GM20000 (cell line): ENCODE measurements at regions not wholly inside any gene's neighbourhood (a gene's known extent, or its start where the extent isn't known, plus 50 kb on each side); places are given as distances from the start of the nearest gene placed in this dataset.

ENCODE experiments used
- DNase-seq: peaks from one replicate; pipeline ENCODE4 v3.0.0; 2012; ENCODE audit warnings: low spot score
- TF ChIP-seq, protein P1 (sequence below): IDR thresholded peaks from 2 replicates; pipeline ENCODE4 v1.5.1; 2012; ENCODE audit warnings: mild to moderate bottlenecking, control low read depth; ENCODE audit errors: extremely low read depth, missing control alignments

DNA sequence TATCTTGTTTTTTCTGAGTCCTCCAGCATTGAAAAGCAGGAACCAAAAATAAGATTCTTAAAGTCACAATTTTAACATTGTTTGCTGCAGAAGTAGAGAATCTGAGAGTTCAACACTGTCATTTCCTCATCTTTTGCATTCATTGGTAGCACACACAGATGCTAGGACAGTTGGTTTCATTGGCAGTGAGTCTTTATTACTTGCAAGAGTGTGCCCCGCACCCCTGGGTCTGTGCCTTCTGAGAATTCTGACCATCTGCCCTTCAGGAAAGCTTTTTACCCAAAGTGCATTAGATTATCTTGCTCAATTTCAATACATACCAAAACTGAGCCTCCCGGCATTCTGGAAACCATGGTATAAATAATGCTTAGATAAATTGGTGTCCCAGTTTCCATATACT lies 247.7 kb upstream of the SLITRK1 start:
- TF ChIP-seq, protein P1, sequence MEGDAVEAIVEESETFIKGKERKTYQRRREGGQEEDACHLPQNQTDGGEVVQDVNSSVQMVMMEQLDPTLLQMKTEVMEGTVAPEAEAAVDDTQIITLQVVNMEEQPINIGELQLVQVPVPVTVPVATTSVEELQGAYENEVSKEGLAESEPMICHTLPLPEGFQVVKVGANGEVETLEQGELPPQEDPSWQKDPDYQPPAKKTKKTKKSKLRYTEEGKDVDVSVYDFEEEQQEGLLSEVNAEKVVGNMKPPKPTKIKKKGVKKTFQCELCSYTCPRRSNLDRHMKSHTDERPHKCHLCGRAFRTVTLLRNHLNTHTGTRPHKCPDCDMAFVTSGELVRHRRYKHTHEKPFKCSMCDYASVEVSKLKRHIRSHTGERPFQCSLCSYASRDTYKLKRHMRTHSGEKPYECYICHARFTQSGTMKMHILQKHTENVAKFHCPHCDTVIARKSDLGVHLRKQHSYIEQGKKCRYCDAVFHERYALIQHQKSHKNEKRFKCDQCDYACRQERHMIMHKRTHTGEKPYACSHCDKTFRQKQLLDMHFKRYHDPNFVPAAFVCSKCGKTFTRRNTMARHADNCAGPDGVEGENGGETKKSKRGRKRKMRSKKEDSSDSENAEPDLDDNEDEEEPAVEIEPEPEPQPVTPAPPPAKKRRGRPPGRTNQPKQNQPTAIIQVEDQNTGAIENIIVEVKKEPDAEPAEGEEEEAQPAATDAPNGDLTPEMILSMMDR = no peak
- no peak for DNase-seq

DNA sequence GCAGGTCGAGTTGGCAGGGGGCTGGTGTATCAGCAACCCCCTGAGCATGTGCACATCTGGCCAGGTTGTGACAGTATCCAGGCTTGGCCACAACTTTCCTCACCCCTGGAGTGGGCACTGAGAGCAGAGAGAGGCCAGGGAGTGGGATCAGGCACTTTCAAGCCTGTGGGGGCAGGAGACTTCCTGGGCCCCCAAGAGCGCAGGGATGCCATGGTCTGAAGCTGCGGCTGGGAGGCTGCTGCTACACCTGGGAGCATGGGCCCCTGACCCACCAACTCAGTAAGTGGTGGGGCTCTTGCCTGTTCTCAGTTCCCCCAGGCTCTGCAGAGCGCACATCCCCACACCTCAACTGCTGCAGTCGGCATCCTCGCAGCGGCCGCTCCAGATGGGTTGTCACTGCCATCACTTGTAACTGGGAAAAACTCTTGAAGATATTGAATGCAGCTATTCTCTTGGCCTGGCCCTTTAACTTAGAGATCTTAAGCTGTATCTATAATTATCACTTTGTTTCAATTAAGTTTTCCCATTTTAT lies 245.4 kb upstream of the SLITRK1 start:
- DNase-seq = no peak
- TF ChIP-seq, protein P1 = no peak

DNA sequence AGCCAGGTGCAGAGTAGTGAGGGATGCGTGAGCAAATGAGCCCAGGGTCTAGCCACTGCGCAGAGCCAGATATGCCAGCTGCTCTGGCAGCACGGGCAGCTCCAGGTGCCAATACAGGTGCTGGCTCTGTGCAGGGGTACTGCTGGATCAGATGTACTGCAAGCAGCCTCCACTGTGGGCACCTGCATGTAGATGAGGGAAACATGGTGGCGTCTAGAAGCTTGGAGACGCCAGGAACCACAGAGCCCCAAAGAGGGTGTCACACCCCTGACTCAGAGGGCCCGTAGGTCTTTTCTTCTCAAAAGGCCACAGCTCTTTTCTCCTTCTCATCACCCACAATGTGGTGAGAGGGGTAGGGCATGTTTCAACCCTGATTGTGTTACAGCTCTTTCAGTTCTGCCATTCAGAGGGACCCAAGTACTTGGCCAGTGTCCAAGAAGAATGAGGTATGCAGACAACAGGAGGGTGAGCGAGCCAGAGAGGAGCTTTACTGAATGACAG lies 244.4 kb upstream of the SLITRK1 start:
- no peak for DNase-seq
- TF ChIP-seq, protein P1 = no peak

DNA sequence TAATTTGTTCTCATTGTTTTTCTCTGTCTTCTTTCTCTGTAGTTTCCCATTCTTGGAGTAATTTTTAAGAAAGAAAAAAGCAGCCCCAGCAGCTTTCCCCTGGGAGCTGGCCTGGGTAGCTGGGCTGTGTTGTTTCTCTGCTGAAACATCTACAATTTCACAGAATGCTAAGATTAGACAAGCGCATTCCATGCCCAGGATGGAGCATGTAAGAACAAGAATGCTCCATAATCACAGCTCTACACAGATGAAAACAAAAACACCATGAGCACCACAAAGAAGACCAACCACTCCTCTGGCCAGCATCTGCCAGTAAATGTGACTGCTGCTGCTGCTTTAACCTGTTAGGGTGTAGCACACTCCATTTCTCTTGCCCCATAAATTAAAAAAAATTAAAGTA lies 239.2 kb upstream of the SLITRK1 start:
- DNase-seq = no peak
- TF ChIP-seq, protein P1 = no peak

DNA sequence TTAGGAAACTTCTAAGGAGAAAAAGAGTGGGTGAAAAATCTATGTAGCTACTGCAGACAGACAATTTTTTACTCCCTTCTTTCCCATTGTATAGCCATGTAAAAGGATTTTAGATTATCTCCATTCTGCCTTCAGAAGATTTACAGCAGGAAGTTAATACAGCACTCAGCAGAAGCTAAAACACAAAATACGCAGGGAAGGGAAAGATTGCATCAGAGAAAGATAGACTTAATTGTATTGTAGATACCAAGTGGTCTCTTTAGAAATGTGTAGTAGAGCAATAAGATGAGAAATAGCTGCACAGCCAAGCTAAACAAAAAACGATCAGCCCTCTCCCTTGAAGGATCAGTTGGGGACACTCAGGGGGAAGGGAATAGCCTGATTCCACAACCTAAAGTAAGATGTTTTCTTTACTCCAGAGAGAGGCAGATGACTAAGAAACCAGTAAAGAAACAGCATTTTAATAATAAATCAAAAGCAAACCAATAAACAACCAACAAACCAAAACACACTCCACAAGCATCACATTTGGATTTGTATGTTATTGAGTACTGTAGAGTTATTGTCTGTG lies 236.7 kb upstream of the SLITRK1 start:
- DNase-seq = no peak
- TF ChIP-seq, protein P1 = no peak

DNA sequence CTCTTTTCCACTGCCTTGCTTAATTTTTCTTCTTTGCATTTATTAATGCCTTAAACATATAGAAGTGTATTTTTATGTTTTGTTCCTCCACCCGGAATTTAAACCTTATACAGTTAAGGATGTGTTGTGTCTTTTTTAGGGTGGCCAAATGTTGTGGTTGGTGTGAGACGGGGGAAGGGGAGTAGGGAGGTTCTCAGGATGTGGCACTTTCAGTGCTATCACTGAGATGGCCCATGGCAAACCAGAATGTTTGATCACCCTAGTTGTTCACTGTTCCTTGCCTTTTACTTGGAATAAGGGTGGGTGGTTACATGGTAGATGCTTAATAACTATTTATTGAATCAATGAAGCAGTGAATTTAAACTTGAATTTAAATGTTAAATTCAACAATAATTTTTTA lies 216.0 kb upstream of the SLITRK1 start:
- TF ChIP-seq, protein P1 = no peak

DNA sequence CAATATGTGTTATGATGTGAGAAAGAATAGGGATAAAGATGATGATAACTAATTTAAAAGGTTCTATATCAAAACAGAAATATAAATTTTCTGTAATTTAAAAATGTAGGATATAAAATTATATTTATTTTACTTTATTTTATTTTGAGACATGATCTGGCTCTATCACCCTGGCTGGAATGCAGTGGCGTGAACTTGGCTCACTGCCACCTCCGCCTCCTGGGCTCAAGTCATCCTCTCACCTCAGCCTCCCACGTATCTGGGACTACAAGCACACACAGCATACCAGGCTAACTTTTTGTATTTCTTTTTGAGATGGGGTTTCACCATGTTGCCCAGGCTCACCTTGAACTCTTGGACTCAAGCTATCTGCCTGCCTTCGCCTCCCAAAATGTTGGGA lies 214.9 kb upstream of the SLITRK1 start:
- no peak for DNase-seq
- TF ChIP-seq, protein P1 = no peak

More for the DNA sequence above, 216.0 kb upstream of the SLITRK1 start:
- DNase-seq = no peak
